HUES64 (cell line): ENCODE measurements at regions not wholly inside any gene's neighbourhood (a gene's known extent, or its start where the extent isn't known, plus 50 kb on each side); places are given as distances from the start of the nearest gene placed in this dataset.
"Not testable (repeated sequence)": the region's sequence is repeated elsewhere in the genome, so short reads cannot be mapped to it uniquely, and the experiment has no call there.

Experiments
- H3K27ac ChIP-seq: 2 replicates; pipeline ENCODE4 v1.7.0; 2013; ENCODE audit warnings: low read depth, low read length, inconsistent platforms
- H3K27me3 ChIP-seq: 2 replicates; pipeline ENCODE4 v1.6.1; 2013; ENCODE audit warnings: mild to moderate bottlenecking, low read length; ENCODE audit not compliant: insufficient read depth
- H3K36me3 ChIP-seq: 2 replicates; pipeline ENCODE4 v1.6.1; 2013; ENCODE audit warnings: mild to moderate bottlenecking, low read length; ENCODE audit not compliant: insufficient read depth
- H3K4me1 ChIP-seq: 2 replicates; pipeline ENCODE4 v1.6.1; 2013; ENCODE audit warnings: mild to moderate bottlenecking, low read length, moderate library complexity; ENCODE audit not compliant: insufficient read depth
- H3K4me3 ChIP-seq: 2 replicates; pipeline ENCODE4 v1.5.1; 2013; ENCODE audit warnings: mild to moderate bottlenecking, low read length, moderate library complexity
- H3K9ac ChIP-seq: 2 replicates; pipeline ENCODE4 v1.6.1; 2013; ENCODE audit warnings: mild to moderate bottlenecking, low read depth, low read length
- H3K9me3 ChIP-seq: 2 replicates; pipeline ENCODE4 v1.6.1; 2013; ENCODE audit warnings: low read depth, low read length; ENCODE audit not compliant: insufficient read depth
- WGBS: fragments of 150-250, 120-280 bp; methylation state at CpG from one replicate; pipeline ENCODE4 v1.1.7; 2013; ENCODE audit warnings: missing lambda C conversion rate; 5-methylcytosine and 5-hydroxymethylcytosine counted together

DNA sequence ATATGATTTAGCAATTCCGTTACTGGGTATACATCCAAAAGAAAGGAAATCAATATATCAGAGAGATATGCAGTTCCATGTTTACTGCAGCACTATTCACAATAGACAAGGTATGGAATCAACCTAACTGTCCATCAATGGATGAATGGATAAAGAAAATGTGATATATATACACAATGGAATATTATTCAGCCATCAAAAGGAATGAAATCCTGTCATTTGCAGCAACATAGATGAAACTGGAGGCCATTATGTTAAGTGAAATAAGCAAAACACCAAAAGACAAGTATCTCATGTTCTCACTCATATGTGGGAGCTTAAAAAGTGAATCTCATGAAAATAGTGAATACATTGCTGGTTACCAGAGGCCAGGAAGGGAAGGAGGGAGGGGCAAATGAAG is 390.8 kb downstream of the ZFHX3 start:
- H3K9ac ChIP-seq: no peak overlapping the region
- H3K27me3 ChIP-seq: no peaks in the 10 kb centered on the region
- no CpG with 5 or more reads among the region's 1 CpG for WGBS
- H3K4me3 ChIP-seq: no peak overlapping the region
- no peaks in the 10 kb centered on the region for H3K4me1 ChIP-seq
- no peak overlapping the region for H3K27ac ChIP-seq
- H3K9me3 ChIP-seq: no peaks in the 10 kb centered on the region
- H3K36me3 ChIP-seq: no peaks in the 10 kb centered on the region

DNA sequence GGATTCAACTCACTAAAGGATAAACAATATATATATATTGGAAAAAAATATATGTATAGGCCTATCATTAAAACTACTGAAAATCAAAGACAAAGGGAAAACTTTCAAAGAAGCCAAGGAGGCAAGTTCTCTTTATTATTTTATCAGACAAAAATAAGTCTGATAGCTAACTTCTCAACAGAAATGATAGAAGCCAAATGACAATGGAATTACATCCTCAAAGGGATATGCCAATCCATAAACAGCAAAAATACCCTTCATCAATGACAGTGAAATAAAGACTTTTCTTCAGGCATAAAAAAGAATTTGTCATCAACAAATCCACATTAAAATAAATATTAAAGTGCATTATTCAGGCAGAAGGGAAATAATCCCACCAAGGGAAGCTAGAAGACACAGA is 393.4 kb downstream of the ZFHX3 start:
- Histone ChIP-seq H3K4me3 (no peak overlapping the region), H3K36me3 (no peaks in the 10 kb centered on the region), H3K27ac (no peak overlapping the region), H3K9ac (no peak overlapping the region), H3K27me3 (no peaks in the 10 kb centered on the region), H3K4me1 (no peaks in the 10 kb centered on the region), H3K9me3 (no peaks in the 10 kb centered on the region)

DNA sequence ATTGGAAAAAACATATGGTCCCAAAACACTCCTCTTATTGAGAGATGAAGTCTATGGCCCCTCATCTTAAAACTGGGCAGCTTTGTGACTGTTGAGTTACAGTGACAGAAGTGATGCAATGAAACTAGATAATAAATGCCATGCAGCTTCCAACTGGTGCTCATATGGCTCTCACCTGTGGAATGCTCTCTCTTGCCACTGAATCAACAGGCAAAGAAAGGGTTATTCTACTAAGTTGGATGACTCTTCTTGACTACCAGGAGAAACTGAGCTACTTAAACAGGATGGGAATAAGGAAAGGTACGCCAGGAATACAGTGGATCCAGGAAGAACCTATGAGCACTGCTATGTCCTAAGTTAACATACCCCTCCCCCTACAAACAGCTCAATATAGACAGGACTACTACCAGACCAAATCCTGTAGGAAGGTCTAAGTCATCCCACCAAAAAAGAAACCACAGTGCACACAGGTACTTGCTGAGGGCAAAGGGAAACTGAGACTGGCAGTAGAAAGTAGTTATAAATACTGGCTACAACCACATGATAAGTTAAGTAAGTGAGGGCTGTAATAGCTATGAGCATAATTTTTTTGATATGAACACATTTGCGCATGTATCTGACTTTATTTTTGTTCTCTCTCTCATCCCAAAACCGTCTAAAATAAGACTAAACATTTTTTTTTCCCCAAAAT is 398.5 kb downstream of the ZFHX3 start:
- Histone ChIP-seq H3K27me3 (no peaks in the 10 kb centered on the region), H3K4me3 (no peak overlapping the region), H3K4me1 (peaks cover 9% of the 10 kb centered on the region; the same call in 1 of the 2 replicates), H3K27ac (no peak overlapping the region), H3K9me3 (no peaks in the 10 kb centered on the region), H3K9ac (no peak overlapping the region), H3K36me3 (no peaks in the 10 kb centered on the region)
- WGBS: 92% methylated on average over 3 of the region's 3 CpGs

DNA sequence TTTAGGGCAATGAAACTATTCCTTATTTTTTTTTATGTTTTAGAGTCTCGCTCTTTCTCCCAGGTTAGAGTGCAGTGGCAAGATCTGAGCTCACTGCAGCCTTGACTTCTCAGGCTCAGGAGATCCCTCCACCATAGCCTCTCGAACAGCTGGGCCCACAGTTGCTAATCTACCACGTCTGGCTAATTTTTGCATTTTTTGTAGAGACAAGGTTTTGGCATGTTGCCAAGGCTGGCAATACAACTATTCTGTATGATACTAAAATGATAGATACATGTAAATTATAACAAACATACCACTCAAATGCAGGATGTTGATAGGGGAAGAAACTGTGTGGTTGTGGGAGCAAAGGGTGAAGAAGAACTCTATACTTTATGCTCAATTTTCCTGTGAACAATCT is 401.3 kb downstream of the ZFHX3 start:
- 85% methylated on average over 3 of the region's 3 CpGs for WGBS
- Histone ChIP-seq H3K9me3 (no peaks in the 10 kb centered on the region), H3K27me3 (no peaks in the 10 kb centered on the region), H3K36me3 (no peaks in the 10 kb centered on the region), H3K9ac (no peak overlapping the region), H3K27ac (no peak overlapping the region), H3K4me1 (peaks cover 9% of the 10 kb centered on the region; the same call in 1 of the 2 replicates), H3K4me3 (no peak overlapping the region)

DNA sequence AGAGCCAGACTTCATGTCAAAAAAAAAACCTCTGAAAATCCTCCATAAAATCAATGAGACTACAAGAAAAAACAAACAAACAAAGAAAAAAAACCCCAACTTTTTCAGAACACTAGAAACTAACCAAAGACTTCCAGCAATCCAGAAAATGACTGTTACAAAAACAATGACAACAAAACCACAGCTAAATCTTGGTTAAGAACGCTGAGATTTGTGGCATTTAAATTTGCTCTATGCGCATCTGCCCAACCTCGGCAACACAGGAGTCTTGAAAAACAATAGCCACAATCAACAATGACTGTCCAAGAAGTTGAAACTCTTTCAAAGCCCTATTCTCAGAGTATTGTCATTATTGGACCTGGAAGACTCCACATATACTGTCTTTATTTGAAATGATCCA is 402.4 kb downstream of the ZFHX3 start:
- Histone ChIP-seq H3K4me3 (no peak overlapping the region), H3K27ac (no peak overlapping the region), H3K36me3 (no peaks in the 10 kb centered on the region), H3K9ac (no peak overlapping the region), H3K27me3 (no peaks in the 10 kb centered on the region), H3K9me3 (peaks cover 2% of the 10 kb centered on the region; the same call in 1 of the 2 replicates), H3K4me1 (peaks cover 9% of the 10 kb centered on the region; the same call in 1 of the 2 replicates)
- 54% methylated on average over 3 of the region's 3 CpGs for whole genome bisulfite sequencing

DNA sequence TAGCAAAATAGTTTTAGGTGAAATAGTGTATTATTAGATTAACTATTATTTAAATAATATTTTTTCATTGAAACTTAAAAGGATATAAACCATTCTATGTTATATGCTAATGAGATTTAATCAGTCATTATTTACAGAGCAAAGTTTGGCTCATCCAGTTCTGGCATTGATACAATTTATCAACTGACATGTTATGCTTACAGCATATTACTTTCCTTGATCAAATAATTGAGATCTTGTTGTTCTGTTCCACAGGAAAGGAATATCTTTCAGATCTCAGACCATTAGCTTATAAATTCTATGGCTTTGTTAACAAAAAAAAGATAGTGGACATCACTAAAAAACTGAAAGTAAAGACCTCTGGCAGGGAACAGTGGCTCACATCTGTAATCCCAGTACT is 403.0 kb downstream of the ZFHX3 start:
- H3K4me3 ChIP-seq: no peak overlapping the region
- peaks cover 9% of the 10 kb centered on the region; the same call in 1 of the 2 replicates for H3K4me1 ChIP-seq
- peaks cover 3% of the 10 kb centered on the region; the same call in 1 of the 2 replicates for H3K9me3 ChIP-seq
- H3K27me3 ChIP-seq: no peaks in the 10 kb centered on the region
- H3K27ac ChIP-seq: no peak overlapping the region
- no peaks in the 10 kb centered on the region for H3K36me3 ChIP-seq
- no peak overlapping the region for H3K9ac ChIP-seq

DNA sequence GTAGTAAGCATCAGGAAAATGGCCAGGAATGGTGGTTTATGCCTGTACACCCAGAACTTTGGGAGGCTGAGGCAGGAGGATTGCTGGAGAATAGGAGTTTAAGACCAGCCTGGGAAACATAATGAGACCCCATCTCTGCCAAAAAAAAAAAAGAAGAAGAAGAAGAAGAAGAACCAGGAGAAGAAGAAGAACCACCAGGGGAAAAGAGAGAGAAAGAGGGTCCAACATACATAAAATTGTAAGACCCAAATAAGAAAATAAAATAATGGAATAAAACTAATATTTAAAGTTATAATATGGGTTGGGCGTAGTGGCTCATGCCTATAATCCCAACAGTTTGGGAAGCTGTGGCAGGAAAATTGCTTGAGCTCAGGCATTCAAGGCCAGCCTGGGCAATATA is 408.4 kb downstream of the ZFHX3 start:
- Histone ChIP-seq H3K9me3 (peaks cover 10% of the 10 kb centered on the region; the same call in 1 of the 2 replicates), H3K36me3 (no peaks in the 10 kb centered on the region), H3K4me3 (no peak overlapping the region), H3K27ac (no peak overlapping the region), H3K9ac (no peak overlapping the region), H3K4me1 (no peaks in the 10 kb centered on the region), H3K27me3 (no peaks in the 10 kb centered on the region)
- 100% methylated on average over 1 of the region's 1 CpG for WGBS

DNA sequence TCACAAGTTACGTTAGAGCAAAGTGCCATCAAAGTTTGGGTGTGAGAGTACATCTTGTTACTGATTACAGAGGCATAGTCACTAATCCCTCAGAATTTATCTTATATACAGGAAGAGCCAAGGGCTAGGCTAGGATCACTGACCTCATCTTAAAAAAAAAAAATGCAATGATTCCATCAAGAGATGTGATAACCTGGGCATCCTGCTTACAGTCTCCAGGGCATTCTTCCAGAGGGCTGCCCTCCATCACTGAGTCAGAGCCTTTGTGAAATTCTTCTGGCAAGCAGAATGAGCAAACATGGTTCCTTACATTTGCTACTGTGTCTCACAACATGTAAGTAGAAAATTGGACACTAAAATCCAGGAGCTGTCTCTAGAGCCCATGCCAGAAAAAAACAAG is 410.6 kb downstream of the ZFHX3 start:
- peaks cover 10% of the 10 kb centered on the region; the same call in 1 of the 2 replicates for H3K9me3 ChIP-seq
- no peak overlapping the region for H3K27ac ChIP-seq
- WGBS: 100% methylated on average over 1 of the region's 1 CpG
- no peak overlapping the region for H3K4me3 ChIP-seq
- no peaks in the 10 kb centered on the region for H3K36me3 ChIP-seq
- no peaks in the 10 kb centered on the region for H3K27me3 ChIP-seq
- no peak overlapping the region for H3K9ac ChIP-seq
- no peaks in the 10 kb centered on the region for H3K4me1 ChIP-seq

DNA sequence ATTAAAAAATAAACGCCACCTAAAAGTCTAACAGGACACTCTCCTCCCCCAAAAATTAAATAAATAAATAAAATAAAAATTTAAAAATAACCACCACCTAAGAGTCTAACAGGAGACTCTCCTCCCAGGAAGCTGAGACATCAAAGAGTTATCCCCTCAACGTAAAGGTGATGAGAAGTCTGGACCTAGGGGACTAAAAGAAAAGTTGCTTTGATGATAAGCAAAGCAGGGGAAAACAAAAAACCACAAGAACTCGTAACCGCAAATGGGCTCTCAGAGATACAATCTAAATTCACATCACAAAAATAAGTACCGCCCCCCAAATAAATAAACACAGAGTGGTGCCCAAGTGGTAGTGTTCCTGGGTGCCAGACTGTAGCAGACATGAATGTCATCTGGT is 412.2 kb downstream of the ZFHX3 start:
- H3K36me3 ChIP-seq: no peaks in the 10 kb centered on the region
- no peak overlapping the region for H3K27ac ChIP-seq
- no peaks in the 10 kb centered on the region for H3K4me1 ChIP-seq
- no peaks in the 10 kb centered on the region for H3K27me3 ChIP-seq
- H3K9me3 ChIP-seq: peaks cover 10% of the 10 kb centered on the region; the same call in 1 of the 2 replicates
- no peak overlapping the region for H3K9ac ChIP-seq
- H3K4me3 ChIP-seq: no peak overlapping the region
- 97% methylated on average over 4 of the region's 5 CpGs for WGBS

DNA sequence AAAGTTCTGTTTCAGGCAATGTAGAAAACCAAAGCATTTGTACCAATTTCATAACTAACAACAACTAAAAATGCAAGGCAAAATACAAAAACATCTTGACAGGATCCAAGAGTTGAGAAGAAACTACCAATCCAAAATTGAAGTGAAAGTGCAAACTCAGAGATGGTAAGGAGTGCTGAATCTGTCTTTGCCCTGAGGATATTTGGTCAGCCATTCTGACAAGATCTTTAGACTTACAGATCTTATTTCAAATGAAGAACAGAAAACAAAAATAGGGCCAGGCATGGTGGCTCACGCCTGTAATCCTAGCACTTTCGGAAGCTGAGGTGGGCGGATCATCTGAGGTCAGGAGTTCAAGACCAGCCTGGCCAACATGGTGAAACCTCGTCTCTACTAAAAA is 412.8 kb downstream of the ZFHX3 start:
- peaks cover 8% of the 10 kb centered on the region; the same call in 1 of the 2 replicates for H3K9me3 ChIP-seq
- H3K27ac ChIP-seq: no peak overlapping the region
- no peaks in the 10 kb centered on the region for H3K4me1 ChIP-seq
- H3K9ac ChIP-seq: no peak overlapping the region
- no peaks in the 10 kb centered on the region for H3K27me3 ChIP-seq
- WGBS: 95% methylated on average over 3 of the region's 4 CpGs
- H3K4me3 ChIP-seq: no peak overlapping the region
- H3K36me3 ChIP-seq: no peaks in the 10 kb centered on the region

DNA sequence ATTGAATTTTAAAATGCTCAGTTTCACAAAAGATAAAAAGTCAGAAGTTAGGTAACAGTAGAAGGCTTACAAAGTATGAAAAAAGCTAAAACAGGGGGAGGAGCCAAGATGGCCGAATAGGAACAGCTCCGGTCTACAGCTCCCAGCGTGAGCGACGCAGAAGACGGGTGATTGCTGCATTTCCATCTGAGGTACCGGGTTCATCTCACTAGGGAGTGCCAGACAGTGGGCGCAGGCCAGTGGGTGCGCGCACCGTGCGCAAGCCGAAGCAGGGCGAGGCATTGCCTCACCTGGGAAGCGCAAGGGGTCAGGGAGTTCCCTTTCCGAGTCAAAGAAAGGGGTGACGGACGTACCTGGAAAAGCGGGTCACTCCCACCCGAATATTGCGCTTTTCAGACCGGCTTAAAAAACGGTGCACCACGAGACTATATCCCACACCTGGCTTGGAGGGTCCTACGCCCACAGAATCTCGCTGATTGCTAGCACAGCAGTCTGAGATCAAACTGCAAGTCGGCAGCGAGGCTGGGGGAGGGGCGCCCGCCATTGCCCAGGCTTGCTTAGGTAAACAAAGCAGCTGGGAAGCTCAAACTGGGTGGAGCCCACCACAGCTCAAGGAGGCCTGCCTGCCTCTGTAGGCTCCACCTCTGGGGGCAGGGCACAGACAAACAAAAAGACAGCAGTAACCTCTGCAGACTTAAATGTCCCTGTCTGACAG is 420.6 kb downstream of the ZFHX3 start:
- not testable (repeated sequence) for H3K4me1 ChIP-seq, H3K27ac ChIP-seq, H3K27me3 ChIP-seq, H3K36me3 ChIP-seq, H3K9me3 ChIP-seq
- WGBS: 21% methylated on average over 21 of the region's 30 CpGs
- Histone ChIP-seq H3K9ac (peak overlapping the region; percentile 86), H3K4me3 (peak overlapping the region; percentile 65)
